ENCODE measurements at regions not wholly inside any gene's neighbourhood (a gene's known extent, or its start where the extent isn't known, plus 50 kb on each side); places are given as distances from the start of the nearest gene placed in this dataset.

GRCh38 chr3:132892956-132893355, 145.2 kb upstream of the TMEM108 start:
- no peak for DNase-seq

DNA sequence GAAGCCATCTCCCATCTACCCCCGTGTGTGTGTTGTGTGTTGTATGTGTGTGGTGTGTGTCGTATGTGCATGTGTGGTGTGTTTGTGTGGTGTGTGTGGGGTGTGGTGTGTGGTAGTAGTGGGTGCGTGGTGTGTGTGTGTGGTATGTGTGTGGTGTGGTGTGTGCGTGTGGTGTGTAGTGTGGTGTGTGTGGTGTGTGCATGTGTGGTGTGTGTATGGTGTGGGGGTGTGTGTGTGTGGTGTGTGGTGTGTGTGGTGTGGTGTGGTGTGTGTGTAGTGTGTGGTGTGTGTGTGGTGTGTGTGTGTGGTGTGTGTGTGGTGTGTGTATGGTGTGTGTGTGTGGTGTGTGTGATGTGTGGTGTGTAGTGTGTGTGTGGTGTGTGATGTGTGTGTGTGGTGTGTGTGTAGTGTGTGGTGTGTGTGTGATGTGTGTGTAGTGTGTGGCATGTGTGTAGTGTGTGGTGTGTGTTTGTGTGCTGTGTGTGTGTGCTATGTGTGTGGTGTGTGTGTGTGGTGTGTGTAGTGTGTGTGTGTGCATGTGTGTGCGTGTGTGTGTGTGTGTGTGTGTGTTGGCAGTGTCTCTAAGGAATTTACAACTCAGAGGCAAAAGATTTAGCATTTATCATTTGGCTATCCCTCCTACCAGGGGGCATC, 156.3 kb upstream of the TMEM108 start:
- DNase-seq = no peak

DNA sequence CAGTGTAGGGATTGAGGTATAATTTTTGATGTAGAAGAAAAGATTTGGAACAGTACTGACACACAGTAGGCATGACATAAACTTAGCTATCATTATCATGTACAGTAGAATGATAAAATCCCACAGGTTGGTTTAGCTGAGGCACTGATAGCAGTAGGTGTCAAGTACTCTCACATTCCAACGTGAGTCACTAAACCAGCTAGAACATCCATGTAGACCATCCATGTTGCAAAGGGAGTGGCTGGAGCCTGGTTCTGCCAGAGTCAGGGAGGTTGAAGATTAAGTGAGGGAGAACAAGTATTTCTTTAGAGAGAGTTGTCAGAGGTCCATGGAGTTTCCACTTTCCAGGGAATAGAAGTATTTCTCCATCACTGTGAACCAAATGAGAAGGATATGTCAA, 157.2 kb upstream of the TMEM108 start:
- no peak for DNase-seq

DNA sequence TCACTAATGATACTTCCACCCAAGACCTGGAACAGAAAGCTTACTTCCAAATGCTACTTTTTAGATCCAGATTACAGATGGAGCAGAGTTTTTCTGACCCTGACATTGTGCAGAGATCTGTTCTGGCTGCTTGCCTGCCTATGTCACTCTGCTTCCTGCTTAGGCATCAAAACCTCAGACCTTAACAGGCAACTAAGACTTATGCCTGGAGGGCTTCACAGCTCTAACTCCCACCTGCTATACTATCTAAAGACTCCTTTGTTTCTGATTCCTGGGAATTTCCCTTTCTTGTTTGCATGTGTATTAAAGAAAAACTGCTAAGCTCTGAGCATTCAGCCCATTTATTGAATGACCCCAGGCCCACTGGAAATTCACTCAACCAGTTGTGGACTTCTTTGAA, 157.4 kb upstream of the NPHP3 start:
- DNase-seq = no peak

GRCh38 chr3:132874701-132875100, 152.5 kb upstream of the NPHP3 start:
- DNase-seq = no peak

- no peak for DNase-seq
These were observed 150.5 kb upstream of the NPHP3 start for GRCh38 chr3:132872711-132873110.

DNA sequence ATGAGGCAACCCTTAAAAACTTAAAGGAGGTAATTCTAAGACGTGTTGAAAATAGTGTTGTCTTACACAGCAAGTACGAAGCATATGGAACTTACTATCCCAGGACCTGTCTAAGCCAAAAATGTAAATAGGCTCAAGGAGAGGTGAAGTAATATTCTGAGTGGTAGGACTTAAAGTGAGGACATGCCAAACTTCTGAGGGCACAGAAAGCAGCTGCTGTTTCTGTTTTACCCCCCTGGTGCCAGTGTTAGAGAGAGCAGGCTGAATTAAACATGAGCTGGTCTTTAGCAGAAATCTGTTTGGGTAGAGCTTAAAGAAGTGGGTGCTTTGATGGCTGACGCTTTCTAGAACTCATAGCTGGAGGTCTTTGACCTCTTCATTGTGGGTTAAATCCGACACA, 149.7 kb upstream of the NPHP3 start:
- no peak for DNase-seq

- DNase-seq = peak; percentile 51
These were observed 148.3 kb upstream of the NPHP3 start for GRCh38 chr3:132870541-132870940.

GRCh38 chr3:132867956-132868355, 145.7 kb upstream of the NPHP3 start:
- DNase-seq = no peak

DNA sequence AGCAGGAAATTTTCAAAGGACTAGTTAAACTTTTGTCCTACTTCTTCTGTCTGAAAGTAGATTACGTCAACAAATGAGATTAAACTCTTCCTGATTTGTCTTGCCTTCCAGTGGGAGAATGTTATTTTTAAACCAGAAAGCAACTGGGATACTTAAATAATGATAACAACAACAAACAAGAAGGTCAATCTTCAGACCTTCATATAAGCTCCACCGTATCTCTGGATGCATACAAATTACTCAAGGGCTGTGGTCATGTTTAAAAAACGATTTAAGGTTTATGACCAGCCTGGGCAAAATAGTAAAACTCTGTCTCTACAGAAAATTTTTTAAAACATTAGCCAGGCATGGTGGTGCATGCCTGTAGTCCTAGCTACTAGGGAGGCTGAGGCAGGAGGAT, 145.3 kb upstream of the NPHP3 start:
- DNase-seq = no peak

- no peak for DNase-seq
These were observed 135.1 kb upstream of the NPHP3 start for GRCh38 chr3:132857317-132857716.

GRCh38 chr3:132854856-132855535, 132.8 kb upstream of the NPHP3 start:
- peak; percentile 24 for DNase-seq

DNA sequence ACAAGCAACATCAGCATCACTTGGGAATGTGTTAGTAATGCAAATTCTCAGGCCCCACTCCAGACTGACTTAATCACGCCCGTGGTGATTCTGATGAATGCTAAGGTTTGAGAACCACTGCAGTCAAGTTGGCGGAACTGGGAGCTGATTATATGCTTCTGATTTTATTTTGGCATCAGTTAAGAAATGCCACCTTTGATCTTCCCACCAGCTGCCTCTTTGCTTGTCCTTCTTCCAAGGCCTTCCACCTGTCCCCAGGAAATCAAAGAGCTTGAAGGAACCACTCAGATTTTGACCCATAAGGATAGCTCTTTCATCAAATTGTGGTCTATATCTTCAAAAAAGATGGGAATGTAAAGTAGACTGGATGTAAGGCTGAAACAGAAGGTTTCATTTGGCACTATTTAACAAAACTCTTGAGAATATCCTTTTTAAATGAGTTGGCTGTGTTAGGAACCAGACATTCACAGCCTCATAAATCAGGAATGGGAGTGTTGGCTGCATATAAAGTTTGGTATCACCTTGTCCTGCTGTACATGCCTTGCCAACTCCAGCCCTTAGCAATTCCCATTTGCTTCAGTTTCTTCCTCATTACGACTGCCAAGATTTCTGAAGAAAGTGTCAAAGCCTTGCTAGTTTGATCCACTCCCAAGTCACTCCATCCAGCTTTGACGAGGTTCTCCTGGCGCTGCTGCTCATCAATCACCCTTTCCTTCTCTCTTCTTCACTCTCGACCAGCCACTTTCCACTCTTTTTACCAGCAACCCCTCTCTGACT, 125.8 kb upstream of the NPHP3 start:
- DNase-seq = peak; percentile 27

DNA sequence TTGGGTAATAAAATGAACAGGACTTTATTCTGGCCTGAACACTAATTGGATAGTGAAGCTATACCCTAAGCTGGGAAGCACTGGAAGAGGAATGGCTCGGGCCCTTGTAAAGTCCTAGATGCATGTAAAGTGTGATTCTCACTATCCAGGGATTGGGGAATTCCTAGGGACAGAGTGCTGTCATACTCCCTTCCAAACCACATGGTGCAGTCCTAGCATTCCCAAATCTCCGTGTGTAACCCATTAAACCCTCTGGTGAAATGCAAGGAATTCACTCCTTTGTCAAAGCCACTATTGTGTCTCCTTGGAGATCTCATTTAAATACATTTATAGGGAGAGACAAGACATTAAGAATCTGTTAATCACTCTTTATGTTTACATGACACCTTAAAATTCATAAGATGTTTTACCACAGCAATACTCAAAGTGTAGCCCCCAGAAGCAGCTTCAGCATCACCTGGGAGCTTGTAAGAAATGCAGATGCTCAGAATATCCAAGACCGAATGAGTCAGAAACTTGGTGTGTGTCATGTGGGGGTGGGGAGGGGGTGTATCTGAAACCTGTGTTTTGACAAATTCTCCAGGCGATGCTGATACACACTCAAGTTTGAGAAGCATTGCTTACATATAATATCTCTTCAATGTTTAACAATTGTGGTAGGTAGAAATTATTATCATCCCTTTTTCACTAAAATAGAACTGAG, 121.8 kb upstream of the NPHP3 start:
- no peak for DNase-seq

- DNase-seq = no peak
These were observed 121.1 kb upstream of the NPHP3 start for GRCh38 chr3:132843349-132843748.

GRCh38 chr3:132841621-132842020, 119.4 kb upstream of the NPHP3 start:
- no peak for DNase-seq

- DNase-seq = no peak
These were observed 118.0 kb upstream of the NPHP3 start for GRCh38 chr3:132840201-132840700.

DNA sequence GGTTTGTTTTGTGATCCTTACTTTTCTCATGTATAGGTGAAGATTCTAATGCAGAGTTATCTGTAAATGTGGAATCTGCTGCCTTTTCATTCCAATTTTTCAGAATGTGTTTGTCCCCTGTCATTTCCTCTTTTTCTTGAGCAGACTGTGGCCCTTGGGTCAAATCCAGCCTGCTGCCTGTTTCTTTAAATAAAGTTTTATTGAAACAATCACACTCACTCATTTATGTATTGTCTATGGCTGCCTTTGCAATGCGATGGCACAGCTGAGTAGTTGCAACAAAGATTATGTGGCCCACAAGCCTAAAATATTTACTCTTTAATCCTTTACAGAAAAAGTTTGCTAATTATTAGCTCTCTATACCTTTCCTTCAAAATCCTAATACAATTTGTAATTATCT, 116.3 kb upstream of the NPHP3 start:
- no peak for DNase-seq

DNA sequence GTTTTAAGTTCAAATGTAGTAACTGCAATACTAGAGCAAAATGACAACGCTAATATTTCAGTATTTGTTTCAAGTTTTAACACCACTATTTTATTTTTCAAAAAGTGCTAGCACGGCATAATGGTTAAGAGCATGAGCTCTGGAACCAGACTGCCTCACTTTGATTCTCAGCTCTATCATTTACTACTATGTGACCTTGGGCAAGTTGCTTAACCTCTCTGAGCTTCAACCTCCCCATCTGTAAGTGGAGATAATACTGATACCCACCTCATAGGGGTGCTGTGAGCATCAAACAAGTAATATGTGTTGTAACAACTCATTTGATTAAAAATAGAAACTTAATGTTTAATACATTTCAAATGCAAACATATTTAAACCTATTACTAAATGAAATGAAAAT, 115.4 kb upstream of the NPHP3 start:
- DNase-seq = no peak

DNA sequence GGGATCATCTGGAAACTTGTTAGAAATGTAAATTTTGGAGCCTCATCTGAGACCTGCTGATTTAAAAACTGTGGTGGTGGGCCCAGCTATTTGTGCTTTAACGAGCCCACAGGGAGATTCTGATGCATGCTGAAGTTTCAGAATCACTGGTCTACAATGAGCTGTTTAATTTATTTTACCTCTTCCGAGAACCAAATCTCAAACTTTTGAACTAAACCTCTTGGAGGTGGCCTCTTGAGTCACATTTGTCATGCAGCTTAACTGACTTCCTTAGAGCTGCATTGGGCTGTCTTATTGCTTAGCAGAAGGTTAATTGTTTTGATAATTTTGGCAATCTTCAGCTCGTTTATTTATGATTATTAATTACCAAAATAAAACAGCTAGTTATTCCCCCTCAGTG, 112.1 kb upstream of the NPHP3 start:
- DNase-seq = no peak

DNA sequence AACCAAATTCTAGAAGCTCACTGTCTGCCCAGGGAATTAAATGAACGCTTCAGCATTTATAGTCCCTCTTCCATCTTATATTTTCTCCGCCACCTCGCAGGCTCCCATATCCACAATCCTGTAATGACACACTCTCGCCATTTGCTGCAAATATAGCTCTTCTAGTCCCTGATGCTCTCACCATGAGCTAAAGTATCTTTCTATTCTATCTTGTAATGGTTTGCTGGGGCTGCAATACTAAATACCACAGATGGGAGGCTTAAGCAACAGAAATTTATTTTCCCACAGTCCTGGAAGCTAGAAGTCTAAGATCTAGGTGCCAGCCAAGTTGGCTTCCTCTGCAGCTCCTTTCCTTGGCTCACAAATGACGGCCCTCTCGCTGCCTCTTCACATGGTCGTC, 106.9 kb upstream of the NPHP3 start:
- no peak for DNase-seq

- no peak for DNase-seq
These were observed 100.6 kb upstream of the NPHP3 start for GRCh38 chr3:132822837-132823236.

DNA sequence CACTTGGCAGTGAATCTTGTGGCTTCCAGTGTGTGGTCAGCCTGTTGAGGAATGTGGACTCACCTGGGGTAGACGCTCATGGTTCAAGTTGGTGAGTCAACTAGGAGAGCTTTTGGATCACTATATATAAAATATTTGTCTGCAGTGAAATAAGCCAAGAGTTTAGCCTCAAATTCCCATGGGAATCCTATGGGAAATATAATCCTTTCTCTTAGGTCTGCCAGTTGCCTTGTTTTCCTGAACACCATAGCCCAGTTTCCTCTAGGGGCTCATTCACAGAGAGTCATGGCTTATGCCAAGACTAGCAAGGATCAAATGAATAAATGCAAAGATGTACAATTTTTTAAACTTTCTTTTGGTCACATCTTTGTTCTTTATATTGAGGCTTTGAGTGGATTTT, 100.1 kb upstream of the NPHP3 start:
- no peak for DNase-seq
